Neuron (in vitro differentiated cells): ENCODE measurements at regions not wholly inside any gene's neighbourhood (a gene's known extent, or its start where the extent isn't known, plus 50 kb on each side); places are given as distances from the start of the nearest gene placed in this dataset.

Experiments
- H2AFZ ChIP-seq: one replicate; pipeline ENCODE4 v1.6.1; 2013; ENCODE audit warnings: low read depth, mild to moderate bottlenecking, inconsistent platforms, low read length, moderate library complexity
- H3K27me3 ChIP-seq: one replicate; pipeline ENCODE4 v1.6.1; 2013; ENCODE audit warnings: low read length; ENCODE audit not compliant: insufficient read depth
- H3K36me3 ChIP-seq: one replicate; pipeline ENCODE4 v1.6.1; 2013; ENCODE audit warnings: low read length; ENCODE audit not compliant: insufficient read depth
- H3K4me1 ChIP-seq: one replicate; pipeline ENCODE4 v1.6.1; 2013; ENCODE audit warnings: low read length; ENCODE audit not compliant: insufficient read depth
- H3K4me3 ChIP-seq: 2 replicates; pipeline ENCODE4 v1.5.1; 2013; ENCODE audit warnings: mild to moderate bottlenecking, low read length, moderate library complexity
- H3K9me3 ChIP-seq: one replicate; pipeline ENCODE4 v1.6.1; 2013; ENCODE audit warnings: low read length

- H3K36me3 ChIP-seq = no peaks in the 10 kb centered on the region
- H3K9me3 ChIP-seq = peaks cover 2% of the 10 kb centered on the region
- no peaks in the 10 kb centered on the region for H3K27me3 ChIP-seq
- H2AFZ ChIP-seq = peak overlapping the region; percentile 58
- H3K4me3 ChIP-seq = no peak overlapping the region
- H3K4me1 ChIP-seq = peaks cover 21% of the 10 kb centered on the region
Observed at GRCh38 chr6:169157197-169158148, 96.2 kb downstream of the THBS2 start.

GRCh38 chr6:169156793-169157147, 96.9 kb downstream of the THBS2 start:
- peaks cover 2% of the 10 kb centered on the region for H3K9me3 ChIP-seq
- no peak overlapping the region for H3K4me3 ChIP-seq
- H3K4me1 ChIP-seq = peaks cover 21% of the 10 kb centered on the region
- no peaks in the 10 kb centered on the region for H3K36me3 ChIP-seq
- H3K27me3 ChIP-seq = no peaks in the 10 kb centered on the region
- no peak overlapping the region for H2AFZ ChIP-seq

DNA sequence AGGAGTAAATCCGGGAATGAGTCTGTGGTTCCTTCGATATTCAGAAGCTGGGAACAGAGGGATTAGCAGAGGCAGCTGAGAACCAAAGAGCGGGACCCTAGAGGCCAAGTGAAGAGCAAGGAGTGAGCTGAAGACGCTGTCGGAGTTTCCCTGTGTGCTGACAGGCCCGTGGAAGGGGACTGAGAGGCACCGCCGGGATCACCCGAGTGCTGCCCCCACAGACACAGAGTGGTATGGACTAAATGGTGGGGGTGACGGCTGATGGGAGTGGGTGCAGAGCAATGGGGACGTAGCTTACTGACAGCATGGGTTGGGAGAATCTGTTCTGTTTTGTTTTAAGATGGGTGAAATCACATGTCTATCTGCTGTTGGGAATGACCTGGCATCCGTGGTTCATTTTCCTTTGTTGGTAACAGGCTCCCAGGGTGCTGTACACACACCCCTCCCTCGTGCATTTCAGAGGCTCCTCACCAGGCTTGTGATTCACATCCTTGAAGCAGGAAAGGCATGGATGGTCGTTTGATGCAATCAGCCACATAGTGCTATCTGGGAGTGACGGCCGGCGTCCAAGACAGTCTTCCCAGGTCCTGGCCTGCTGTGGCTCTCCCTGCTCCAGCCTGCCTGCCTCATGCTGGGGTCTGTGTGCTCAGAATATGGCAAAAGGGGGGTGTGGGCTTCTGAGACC, 97.4 kb downstream of the THBS2 start:
- Histone ChIP-seq H2AFZ (no peak overlapping the region), H3K4me3 (no peak overlapping the region), H3K36me3 (no peaks in the 10 kb centered on the region), H3K9me3 (no peaks in the 10 kb centered on the region), H3K27me3 (no peaks in the 10 kb centered on the region), H3K4me1 (peaks cover 21% of the 10 kb centered on the region)

GRCh38 chr6:169155481-169155880, 98.2 kb downstream of the THBS2 start:
- Histone ChIP-seq H3K27me3 (no peaks in the 10 kb centered on the region), H3K9me3 (no peaks in the 10 kb centered on the region), H3K4me1 (peaks cover 21% of the 10 kb centered on the region), H2AFZ (no peak overlapping the region), H3K4me3 (no peak overlapping the region), H3K36me3 (no peaks in the 10 kb centered on the region)

- H3K4me1 ChIP-seq = peaks cover 13% of the 10 kb centered on the region
- no peak overlapping the region for H2AFZ ChIP-seq
- H3K36me3 ChIP-seq = no peaks in the 10 kb centered on the region
- H3K27me3 ChIP-seq = no peaks in the 10 kb centered on the region
- H3K4me3 ChIP-seq = no peak overlapping the region
- H3K9me3 ChIP-seq = no peaks in the 10 kb centered on the region
Observed at GRCh38 chr6:169153401-169153800, 100.2 kb downstream of the THBS2 start.

DNA sequence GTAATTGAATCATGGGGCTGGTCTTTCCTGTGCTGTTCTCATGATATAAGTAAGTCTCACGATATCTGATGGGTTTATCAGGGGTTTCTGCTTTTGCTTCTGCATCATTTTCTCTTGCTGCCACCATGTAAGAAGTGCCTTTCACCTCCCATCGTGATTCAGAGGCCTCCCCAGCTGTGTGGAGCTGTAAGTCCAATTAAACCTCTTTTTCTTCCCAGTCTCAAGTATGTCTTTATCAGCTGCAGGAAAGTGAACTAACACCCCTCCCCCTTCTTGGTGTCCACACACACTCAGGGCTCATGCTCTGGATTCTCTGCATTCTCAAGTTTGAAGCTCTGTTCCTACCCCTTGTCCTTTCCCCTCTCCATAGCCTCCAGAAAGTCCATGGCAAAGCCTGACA, 107.1 kb downstream of the THBS2 start:
- no peaks in the 10 kb centered on the region for H3K27me3 ChIP-seq
- H3K36me3 ChIP-seq = no peaks in the 10 kb centered on the region
- no peaks in the 10 kb centered on the region for H3K4me1 ChIP-seq
- no peak overlapping the region for H2AFZ ChIP-seq
- H3K4me3 ChIP-seq = no peak overlapping the region
- no peaks in the 10 kb centered on the region for H3K9me3 ChIP-seq

DNA sequence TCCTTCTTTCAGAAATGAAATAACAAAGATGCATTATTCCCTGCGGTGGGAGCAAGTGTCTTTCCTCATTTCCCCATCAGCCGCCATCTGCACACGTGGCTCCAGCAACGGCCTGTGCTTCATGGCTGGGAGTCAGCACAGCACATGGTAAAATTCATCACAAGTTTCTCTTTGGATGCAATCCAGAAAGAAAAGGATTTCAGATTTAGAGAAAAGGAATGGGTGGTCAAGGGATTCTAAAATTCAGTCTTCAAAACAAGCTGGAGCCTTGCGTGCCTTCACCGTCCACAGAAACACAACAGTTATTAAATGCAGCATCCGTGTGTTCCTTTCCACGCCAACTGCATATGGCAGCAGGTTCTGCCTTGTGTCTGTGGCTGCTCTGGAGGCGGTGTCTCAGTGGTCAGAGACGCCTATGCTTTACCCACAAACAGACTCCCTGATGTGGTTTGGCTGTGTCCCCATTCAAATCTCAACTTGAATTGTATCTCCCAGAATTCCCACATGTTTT, 107.6 kb downstream of the THBS2 start:
- no peaks in the 10 kb centered on the region for H3K9me3 ChIP-seq
- no peaks in the 10 kb centered on the region for H3K27me3 ChIP-seq
- no peak overlapping the region for H3K4me3 ChIP-seq
- no peaks in the 10 kb centered on the region for H3K4me1 ChIP-seq
- no peaks in the 10 kb centered on the region for H3K36me3 ChIP-seq
- H2AFZ ChIP-seq = no peak overlapping the region

GRCh38 chr6:169145496-169145895, 108.2 kb downstream of the THBS2 start:
- no peak overlapping the region for H3K4me3 ChIP-seq
- no peaks in the 10 kb centered on the region for H3K27me3 ChIP-seq
- H3K9me3 ChIP-seq = no peaks in the 10 kb centered on the region
- no peaks in the 10 kb centered on the region for H3K36me3 ChIP-seq
- no peak overlapping the region for H2AFZ ChIP-seq
- H3K4me1 ChIP-seq = no peaks in the 10 kb centered on the region

- no peaks in the 10 kb centered on the region for H3K9me3 ChIP-seq
- H3K4me1 ChIP-seq = no peaks in the 10 kb centered on the region
- H2AFZ ChIP-seq = no peak overlapping the region
- no peaks in the 10 kb centered on the region for H3K27me3 ChIP-seq
- no peaks in the 10 kb centered on the region for H3K36me3 ChIP-seq
- no peak overlapping the region for H3K4me3 ChIP-seq
Observed at GRCh38 chr6:169144356-169144755, 109.3 kb downstream of the THBS2 start.

DNA sequence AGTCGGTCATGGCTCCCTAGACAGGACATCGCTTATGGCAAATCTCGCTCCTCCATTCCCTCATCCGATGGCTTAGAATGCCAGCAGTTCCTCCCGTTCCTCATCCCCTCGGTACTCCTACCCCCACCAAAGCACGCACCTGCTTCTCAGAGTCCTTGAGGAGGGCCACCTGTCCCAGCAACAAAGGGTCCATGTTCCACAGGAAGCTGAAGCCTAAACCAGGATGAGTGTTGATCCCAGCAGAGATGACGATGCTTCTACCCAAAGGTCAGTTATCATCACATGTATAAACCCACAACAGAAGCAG, 111.2 kb downstream of the THBS2 start:
- H3K4me3 ChIP-seq = no peak overlapping the region
- H3K27me3 ChIP-seq = no peaks in the 10 kb centered on the region
- no peaks in the 10 kb centered on the region for H3K36me3 ChIP-seq
- no peak overlapping the region for H2AFZ ChIP-seq
- H3K9me3 ChIP-seq = no peaks in the 10 kb centered on the region
- H3K4me1 ChIP-seq = no peaks in the 10 kb centered on the region

DNA sequence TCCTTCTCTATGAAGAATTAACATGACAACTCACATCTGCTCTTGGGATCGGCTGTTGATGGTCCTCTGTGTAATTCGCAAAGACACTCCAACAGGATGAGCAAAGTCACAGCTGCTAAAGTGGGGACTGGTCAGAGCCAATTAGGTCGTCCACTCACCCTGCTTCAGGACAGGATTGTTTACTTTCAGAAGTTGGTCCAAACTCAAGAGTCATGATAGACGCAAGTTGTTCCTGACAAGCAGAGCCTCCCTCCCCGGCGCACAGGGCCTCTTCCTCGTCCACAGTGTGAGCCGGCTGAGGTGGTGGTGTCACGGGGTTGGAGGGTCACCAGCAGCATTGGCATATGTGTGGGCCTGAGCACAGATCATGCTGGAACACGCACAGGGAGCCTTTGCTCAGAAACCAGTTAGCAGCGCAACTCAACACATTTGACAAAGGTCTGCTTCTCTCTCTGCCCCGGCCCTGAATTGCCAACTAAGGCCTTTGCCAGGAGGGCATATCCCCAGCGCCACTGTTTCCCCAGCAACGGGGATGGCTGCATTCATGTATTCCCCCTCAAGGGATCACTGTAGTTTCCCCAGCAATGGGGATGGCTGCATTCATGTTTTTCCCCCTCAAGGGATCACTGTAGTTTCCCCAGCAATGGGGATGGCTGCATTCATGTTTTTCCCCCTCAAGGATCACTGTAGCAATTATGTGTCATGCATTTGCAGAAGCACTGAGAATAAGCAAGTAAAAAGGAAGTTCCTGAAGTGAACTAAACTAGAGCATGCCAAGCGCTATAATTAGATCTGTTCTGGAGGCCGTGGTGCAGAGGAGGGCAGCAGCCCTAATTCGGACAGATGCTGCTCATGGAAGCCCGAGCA, 111.7 kb downstream of the THBS2 start:
- no peak overlapping the region for H2AFZ ChIP-seq
- no peak overlapping the region for H3K4me3 ChIP-seq
- no peaks in the 10 kb centered on the region for H3K36me3 ChIP-seq
- H3K9me3 ChIP-seq = no peaks in the 10 kb centered on the region
- H3K4me1 ChIP-seq = no peaks in the 10 kb centered on the region
- H3K27me3 ChIP-seq = no peaks in the 10 kb centered on the region

GRCh38 chr6:169140986-169141495, 112.6 kb downstream of the THBS2 start:
- Histone ChIP-seq H3K36me3 (no peaks in the 10 kb centered on the region), H3K9me3 (no peaks in the 10 kb centered on the region), H3K4me3 (no peak overlapping the region), H3K27me3 (no peaks in the 10 kb centered on the region), H2AFZ (no peak overlapping the region), H3K4me1 (no peaks in the 10 kb centered on the region)
